ENCODE measurements at regions not wholly inside any gene's neighbourhood (a gene's known extent, or its start where the extent isn't known, plus 50 kb on each side); places are given as distances from the start of the nearest gene placed in this dataset.

GRCh38 chr6:40280231-40280630, 306.9 kb downstream of the LRFN2 start:
- TF ChIP-seq SUZ12 (IDR thresholded peaks at IDR 0.05) (no peak), HDGF (IDR thresholded peaks at IDR 0.05; ENCODE audit: borderline replicate concordance) (no peak), TARDBP (IDR thresholded peaks at IDR 0.05) (no peak), ARNT (IDR thresholded peaks at IDR 0.05) (no peak)
